Glomerular endothelial cell (primary cell): ENCODE measurements at regions not wholly inside any gene's neighbourhood (a gene's known extent, or its start where the extent isn't known, plus 50 kb on each side); places are given as distances from the start of the nearest gene placed in this dataset.

Source experiments
- DNase-seq: peaks from one replicate; pipeline ENCODE4 v3.0.0-alpha.2; 2011; ENCODE audit warnings: low read depth, low spot score; ENCODE audit errors: extremely low read depth

DNA sequence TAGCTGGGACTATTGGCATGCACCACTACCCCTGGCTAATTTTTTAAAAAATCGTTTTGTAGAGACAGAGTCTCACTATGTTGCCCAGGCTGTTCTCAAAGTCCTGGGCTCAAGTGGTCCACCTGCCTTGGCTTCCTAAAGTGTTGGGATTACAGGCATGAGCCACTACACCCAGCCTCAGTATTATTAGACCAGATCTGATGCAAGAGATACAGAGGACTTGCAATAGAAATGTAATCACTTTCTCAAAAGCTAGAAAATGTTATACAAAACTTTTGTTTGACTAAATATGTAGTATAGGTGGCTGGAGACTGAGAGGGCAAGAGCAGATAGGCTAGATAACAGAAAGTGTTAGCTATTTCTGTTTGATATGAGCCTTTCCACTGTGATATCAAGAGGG, 531.9 kb downstream of the SOX2 start:
- no peak for DNase-seq

DNA sequence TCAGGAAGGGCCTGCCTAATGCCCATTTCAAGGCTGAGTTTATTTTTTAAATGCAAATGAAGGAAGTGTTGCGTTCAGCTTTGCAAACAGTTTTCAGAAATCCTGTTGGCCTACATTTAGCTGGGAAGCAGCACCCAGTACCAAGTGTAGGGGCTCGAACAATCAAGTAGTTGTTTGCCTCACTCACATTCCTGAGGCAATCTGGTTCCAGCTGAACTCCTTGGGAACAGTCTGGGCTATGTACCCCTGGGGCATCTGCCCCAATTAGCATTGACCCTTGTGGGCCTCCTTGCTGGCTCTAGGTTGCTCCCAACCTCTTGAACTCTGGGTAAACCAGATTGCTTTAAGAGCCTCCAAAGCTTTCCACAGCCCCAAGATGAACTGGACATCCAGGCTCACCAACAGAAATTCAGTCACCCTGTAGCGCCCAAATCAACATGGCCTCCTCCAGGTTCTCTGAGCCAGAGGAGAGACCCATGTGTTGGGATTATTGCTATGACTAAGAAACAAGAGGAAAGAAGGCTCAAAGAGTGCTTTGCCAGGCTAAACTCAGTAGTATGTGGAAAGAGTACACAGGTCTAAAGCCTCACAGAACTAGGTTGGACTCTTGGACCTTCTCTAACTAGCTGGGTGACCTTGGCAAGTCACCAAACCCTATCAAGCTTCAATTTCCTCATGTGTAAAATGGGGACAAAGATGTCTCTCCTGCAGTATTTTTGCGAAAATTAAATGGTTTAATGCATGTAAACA, 532.7 kb downstream of the SOX2 start:
- no peak for DNase-seq

DNA sequence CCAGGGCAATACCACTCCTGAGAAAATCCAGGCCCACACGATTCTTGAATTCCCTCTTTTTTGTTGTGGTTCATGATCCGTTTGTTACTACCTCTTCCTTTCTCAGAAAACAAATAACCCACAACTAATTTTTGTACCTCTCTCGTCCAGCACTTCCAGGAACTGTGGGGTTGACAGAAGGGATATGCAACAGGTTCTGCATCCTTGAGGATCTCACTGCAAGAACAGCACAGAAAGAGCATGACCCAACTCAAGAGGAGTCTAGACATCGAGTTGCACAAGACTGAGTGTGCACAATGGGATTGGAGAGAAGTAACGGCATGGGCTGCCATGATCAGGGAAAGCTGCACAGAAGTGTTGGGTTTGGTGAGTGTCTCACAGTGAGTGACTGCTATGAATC, 533.3 kb downstream of the SOX2 start:
- no peak for DNase-seq

DNA sequence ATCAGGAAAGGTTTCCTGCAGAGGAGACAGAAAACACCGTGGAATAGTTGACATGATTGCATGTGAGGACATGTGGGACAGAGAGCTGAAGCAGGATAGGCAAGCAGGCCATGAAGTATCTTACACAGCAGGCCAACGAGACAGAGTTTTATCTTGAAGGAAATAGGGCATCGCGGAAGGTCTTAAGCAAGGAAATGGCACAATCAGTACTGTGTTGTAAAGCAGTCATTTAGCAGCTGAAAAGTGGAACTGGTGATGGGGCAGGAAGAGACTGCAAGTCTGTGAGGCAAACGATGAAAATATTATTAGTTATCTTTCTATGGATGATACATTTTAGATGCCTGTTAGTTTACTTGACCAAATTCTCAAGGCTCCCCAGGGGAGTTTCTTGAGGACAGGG, 535.1 kb downstream of the SOX2 start:
- no peak for DNase-seq

DNA sequence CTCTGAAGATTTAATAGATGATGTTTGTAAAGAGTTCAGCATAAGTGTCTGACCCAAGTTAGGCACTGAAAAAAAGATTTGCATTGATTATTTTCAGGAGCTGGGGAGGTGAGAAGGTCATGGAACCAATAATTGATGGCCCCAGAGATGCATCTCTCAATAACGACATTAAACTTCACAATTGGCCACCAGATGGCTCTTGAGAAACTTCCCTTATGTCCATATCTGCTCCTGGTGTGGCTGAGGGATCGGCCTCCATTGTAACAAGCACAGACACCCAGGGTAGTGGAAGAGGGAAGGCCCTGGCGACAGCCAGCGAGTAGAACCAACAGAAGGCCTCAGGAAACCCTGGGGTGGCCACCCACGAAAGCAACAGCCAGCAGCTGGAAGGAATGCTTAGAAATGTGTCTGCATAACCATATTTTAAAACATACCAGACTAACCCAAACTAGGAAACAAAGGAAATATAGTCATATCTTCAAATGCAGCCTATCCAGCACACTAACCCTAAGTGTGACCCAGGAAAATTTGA, 536.7 kb downstream of the SOX2 start:
- DNase-seq, result no peak

DNA sequence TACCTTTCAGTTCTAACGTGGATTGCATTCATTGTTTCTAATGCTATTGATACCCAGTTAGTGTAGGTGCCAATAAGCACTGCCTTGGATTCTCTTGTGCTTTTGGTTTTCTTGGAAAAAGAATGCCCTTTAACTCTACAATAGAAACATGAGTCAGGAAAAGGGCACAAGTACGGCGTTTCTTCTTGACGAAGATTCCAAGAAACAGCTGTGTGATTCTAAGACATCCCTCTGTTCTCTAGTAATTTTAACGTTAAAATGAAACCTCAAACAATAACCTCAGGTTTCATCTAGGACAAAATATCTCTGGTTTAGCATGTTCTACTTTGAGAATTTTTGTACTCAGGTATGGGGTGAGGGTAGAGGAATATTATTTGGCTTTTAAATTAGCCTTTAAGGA, 540.5 kb upstream of the ATP11B start:
- DNase-seq, result no peak

DNA sequence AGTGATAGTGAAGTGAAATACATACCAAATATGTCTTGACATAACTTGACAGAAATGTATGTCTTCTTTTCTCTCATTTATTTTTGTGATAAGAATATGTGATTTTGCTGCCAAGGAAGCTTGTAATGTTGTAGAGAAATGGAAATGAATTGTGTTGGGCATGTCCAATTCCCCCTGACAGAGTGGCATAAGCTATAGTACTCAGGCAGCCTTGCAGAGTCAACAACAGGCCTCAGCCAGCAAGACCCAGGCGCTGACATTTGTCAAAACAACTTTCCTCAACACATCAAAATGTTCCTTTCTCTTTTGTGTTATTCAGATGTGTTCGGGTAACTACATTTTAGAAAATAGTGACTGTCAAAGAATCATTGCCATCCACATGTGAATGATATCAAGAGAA, 538.1 kb upstream of the ATP11B start:
- no peak for DNase-seq

DNA sequence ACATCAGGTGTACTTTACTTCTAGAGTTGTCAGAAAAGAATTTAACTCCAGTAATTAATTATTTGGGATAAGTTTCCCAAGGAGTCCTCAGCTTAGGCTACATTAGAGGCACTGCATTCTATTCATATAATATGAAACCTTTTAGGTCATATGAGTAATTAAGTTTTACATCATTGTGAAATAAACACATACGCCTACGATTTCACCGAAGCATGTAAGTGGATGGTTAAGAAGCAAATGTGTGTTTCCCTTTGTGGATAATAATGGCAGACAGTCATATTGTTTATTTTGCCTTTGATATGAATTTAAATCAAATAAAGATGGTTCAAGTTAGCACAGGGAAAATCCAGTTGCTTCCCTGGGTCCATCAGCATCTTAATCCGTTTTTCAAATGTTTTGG, 535.9 kb upstream of the ATP11B start:
- no peak for DNase-seq

DNA sequence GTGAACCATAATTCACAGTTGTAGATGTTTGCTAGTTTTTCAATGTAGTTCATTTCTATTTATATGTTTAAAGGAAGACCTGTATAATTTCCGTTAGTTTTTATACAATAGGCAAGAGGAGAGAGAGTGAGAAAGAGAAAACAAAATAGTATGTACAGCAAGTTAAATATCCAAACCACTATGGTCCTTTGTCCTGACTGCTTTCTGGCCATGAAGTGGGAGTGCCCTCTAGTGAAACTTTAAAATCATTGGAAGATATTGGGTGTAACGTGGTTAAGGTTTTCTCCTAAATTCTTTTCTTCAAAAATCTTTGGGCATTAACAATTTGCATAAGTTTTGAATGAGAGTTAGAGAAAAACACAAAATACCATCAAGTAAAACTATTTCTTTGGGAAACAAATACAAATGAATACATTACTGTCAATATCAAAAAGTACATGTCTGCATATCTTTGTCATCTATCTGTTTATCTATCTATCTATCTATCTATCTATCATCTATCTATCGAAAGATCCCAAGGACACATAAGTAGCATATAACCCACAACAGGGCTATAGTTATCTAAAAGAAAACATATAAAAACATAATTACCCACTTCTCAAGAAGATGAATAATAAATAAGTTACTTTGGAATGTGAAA, 534.6 kb upstream of the ATP11B start:
- no peak for DNase-seq

DNA sequence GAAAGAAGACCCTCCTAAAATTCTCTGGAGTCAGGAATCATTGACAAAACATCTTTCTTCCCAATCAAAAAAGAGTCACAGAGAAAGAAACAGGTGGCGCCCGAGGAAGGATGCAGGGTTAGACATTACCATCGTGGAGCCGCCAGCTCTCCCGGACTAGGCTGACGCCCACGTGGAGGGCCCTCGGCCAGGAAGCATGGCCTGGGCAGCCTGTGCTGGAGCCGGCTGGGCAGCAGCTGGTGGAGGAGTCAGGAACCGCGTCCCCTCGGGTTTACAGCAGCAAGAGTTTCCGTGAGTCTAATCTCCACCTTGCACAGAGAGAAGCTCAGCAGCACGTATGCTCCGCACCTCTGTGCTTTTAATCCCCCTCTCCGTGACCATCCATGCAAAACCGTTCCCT, 533.7 kb upstream of the ATP11B start:
- no peak for DNase-seq

DNA sequence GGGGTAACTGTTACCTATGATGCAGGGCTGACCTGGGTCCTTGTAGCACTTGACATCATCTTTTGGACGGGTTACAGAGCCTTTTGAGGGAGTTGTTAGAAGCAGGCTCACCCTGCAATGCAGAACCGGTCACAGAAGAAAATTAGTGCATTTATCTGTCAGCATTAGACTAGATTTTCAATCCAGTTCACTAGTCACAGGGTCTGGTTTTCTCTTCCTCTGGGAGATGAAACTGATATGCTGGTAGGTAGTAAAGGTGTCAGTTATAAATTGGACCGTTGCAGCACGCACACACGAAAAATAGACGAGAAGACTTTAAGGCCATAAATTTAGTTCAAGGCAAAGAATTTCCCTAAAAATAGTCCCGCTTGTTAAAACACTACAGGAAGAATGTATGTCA, 532.3 kb upstream of the ATP11B start:
- DNase-seq, result no peak

DNA sequence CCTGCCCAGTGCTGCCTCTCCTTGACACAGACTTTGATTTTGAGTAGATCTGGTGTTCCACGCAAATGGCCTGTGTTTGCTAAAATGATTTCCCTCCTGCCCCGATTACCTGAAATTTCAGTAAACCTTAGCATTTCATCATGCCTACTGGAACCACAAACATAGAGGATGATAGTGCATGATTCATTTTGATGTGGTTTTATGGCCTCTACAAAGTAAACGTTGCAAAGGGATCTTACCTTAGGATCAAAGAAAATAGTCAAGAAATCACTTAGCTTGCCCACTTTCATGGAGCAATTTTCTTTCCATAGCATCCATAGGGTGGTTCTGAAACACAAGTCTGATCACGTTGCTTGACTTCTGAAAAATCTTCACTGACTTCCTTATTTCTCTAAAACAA, 524.6 kb upstream of the ATP11B start:
- no peak for DNase-seq

DNA sequence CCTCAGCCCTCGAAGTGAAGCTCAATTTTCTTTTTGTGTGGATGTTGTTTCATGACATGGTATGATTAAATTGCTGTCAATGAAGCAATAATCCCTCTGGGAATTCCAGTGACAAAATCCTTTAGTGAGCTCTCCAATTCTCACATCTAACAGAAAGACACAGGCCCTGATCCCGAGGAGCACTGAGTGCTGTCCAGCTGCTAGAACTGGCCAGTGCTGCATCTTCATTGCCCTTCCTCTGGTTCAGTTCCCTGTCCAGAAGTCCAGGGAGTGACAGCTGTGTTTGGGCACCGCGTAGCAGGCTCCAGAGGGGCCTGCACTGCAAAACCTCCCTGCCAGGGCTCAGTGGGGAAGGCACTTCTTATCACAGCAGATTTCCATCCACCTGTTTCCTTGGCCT, 516.8 kb upstream of the ATP11B start:
- no peak for DNase-seq

DNA sequence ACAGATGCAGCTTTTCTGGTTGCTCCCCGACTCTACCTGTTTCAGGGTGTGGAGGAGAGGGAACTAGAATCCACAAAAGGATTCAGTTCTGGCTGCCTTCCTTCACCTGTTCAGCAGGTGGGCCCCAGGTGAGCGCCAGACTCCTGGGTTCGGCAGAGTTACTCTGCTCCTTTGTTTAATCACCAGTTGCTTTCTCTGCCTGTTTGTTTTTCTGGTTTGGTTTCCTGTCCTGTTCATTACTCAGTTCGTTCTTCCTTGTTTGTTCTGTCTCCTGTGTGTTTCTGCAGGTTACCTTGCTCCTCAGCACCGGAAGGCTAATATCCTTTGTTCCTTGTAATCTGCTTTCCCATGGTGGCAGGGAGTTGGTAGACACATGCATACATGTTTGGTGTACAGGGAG, 508.5 kb upstream of the ATP11B start:
- no peak for DNase-seq

DNA sequence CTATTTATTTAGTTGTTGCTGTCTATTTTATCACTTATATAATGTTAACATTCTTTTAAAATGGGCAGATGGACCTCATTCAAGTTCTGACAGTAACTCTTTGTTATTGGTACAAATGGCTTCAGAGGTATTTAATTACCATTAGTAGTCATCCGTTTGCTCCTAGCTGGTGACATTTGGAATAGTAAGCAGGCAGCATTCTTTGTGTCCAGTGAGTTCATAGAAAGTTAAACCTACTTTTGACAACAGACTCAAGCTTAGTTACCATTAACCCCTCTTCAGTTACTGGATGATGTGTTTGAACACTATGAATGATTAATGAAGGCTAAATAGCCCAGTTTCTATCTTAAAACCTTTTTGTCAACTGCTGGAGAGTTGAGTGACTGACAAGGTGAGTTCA, 500.7 kb upstream of the ATP11B start:
- no peak for DNase-seq

DNA sequence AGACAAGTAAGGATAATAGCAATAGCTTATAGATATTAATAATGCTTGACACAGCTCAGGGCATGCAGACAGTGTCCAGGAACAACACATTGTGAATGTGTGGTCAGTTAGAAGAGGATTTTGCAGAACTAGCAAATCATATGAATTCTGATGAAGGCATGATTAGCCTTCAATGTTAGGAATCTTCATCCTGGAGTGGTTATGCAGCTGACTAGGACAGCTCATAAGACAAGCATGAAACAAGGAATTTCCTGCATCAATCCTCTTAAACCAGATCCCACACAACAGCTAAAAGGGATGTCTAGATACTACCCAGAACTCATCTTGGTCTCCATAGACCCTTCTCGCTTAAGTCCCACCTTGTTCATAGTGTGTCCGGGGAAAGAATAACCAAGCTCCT, 499.0 kb upstream of the ATP11B start:
- DNase-seq, result no peak

DNA sequence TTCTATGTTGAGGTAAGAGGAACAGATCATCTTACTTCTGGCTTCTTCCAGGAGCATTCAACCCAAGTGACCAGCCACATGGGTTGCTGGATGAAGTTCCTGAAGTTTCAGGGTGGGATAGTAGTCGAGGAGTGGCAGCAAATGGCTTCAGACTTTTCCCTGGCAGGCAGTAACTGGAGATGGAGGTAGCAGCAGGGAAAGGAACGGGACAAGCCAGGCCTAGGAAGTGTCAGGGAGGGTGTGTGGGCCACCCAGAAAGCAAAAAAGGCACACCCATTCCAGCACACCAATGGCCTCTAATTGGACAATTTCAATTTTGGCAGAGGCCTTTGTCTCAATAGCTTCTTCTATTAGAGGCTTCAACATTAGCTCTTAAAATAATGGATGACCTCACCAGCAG, 498.6 kb upstream of the ATP11B start:
- no peak for DNase-seq

DNA sequence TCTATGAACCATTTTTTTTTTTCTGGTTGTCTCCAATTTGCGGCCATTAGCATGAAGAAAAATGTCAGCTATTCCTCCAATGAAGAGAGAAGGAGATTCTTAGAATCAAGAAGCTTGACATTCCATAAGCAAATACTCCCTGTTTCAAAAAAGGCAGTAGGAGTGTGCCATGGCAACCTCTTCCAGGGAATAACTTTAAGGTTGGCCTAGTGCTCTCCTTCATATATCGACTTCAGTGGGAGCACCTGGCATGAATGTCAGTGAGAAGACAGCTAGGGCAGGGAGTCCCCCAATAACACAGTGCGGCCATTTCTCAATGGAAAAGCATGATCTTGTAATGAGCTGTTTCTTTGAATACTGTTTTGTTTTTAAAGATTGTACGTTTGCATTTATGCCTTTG, 493.0 kb upstream of the ATP11B start:
- no peak for DNase-seq

DNA sequence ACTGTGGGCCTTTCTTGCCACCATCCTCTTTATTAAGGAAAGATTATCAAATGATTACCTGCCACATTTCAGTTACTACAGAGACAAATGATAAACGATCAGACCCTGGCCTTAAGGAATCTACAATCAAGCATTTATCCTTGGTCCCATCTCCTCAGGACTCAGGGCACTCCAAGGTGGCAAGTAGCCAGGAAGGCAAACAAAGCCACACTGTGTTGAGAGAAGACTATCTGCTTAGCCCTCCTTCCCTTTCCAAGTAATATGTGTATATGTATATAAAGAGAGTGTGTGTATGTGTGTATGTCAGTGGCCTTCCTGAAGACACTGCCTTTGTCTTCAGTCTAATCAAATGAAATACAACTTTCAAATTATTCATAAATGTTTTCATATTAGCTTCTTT, 490.1 kb upstream of the ATP11B start:
- no peak for DNase-seq

DNA sequence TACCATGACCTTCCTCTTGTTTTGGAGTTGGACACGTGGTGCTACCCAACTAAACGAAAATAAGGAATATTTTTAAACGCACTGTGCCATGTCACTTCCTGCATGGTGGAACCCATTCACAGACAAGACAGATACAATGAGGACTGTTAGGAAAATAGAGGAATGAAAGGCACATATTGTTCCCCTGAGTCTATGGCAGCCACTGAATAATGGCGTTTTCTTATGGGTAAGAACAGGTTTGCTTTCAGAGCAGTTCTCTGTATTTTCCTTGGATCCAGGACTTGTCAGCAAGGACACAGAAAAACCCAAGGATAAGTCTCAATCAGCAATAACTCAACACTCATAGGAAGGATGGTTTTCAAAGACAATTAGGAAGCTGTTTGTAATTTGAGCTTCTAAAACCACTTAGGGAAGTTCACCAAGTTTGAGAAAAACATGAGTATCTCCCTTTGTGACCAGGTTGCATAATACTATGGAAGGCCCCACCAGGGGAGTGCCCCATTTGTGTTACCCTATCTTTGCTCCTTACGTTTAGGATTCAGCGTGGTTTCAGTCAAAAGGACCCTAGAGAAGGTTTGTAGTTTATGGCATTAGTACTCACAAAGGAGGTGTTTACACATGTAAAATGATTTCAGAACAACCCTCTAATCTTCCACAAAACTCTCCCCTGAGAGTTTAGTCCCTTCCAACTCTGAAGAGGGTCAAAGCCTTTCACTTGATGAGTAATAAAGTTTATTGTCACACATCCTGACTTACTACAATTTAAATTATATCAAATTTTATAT, 487.2 kb upstream of the ATP11B start:
- DNase-seq, result no peak

DNA sequence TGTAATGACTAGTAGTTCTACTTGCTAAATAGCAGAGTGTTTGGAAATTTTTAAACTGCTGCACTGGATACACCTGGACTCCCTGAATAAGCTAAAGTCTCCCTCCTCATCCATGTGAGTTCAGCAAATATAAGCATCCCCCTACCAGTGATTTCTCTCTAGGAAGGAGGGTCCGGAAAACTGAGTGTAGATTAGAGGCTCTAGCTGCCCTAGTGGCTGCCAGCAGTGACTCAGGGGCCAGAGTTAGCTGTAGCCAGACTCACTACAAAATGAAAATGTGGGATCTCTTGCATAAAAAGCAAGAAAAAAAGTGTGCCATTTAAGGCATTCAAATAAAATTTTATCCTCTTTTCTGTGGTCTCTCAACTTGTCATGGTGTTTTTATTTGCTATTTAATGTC, 485.0 kb upstream of the ATP11B start:
- DNase-seq, result no peak

DNA sequence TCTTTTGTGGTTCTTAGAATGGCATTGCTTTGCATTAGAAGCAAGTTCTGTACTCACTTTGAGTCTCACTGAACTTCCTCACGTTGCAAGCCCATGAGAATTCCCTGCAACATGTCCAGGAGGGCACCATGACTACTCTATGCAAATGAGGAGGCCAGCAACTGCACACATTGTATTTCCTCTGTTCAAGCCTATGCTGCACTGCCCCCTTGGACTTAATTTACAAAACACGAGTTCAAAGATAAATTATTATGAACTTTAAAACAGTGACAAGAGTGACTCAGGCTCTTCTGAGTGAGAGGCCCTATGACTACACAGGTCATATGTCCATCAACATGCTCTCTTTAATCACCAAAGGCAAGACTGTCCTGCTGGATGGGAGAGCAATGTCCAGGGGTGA, 484.2 kb upstream of the ATP11B start:
- no peak for DNase-seq
